ENCODE measurements at regions not wholly inside any gene's neighbourhood (a gene's known extent, or its start where the extent isn't known, plus 50 kb on each side); places are given as distances from the start of the nearest gene placed in this dataset.
A peak's percentile ranks its signal among the peaks of the same experiment; 100 is the strongest.
"Not testable (repeated sequence)": the region's sequence is repeated elsewhere in the genome, so short reads cannot be mapped to it uniquely, and the experiment has no call there.

- H3K27me3 Mint-ChIP-seq; H3K9me3 Mint-ChIP-seq (ENCODE audit: low read depth); H3K27ac Mint-ChIP-seq; H3K4me3 Mint-ChIP-seq; H3K36me3 Mint-ChIP-seq; H3K4me1 Mint-ChIP-seq (ENCODE audit: low read depth): not testable (repeated sequence)
Measured at GRCh38 chr5:176018598-176018997, 50.5 kb upstream of the THOC3 start.

GRCh38 chr5:176020852-176021251 is 52.7 kb upstream of the THOC3 start:
- not testable (repeated sequence) for H3K27me3 Mint-ChIP-seq; H3K4me1 Mint-ChIP-seq (ENCODE audit: low read depth); H3K36me3 Mint-ChIP-seq; H3K4me3 Mint-ChIP-seq; H3K27ac Mint-ChIP-seq; H3K9me3 Mint-ChIP-seq (ENCODE audit: low read depth)

- not testable (repeated sequence) for H3K4me3 Mint-ChIP-seq, H3K36me3 Mint-ChIP-seq
Measured at GRCh38 chr5:176023535-176023934, 55.4 kb upstream of the THOC3 start.

GRCh38 chr5:176029445-176029844 is 61.3 kb upstream of the THOC3 start:
- H3K4me3 Mint-ChIP-seq; H3K27me3 Mint-ChIP-seq; H3K4me1 Mint-ChIP-seq (ENCODE audit: low read depth); H3K36me3 Mint-ChIP-seq; H3K9me3 Mint-ChIP-seq (ENCODE audit: low read depth); H3K27ac Mint-ChIP-seq: not testable (repeated sequence)

More at GRCh38 chr5:176023535-176023934, 55.4 kb upstream of the THOC3 start:
- not testable (repeated sequence) for H3K9me3 Mint-ChIP-seq (ENCODE audit: low read depth); H3K4me1 Mint-ChIP-seq (ENCODE audit: low read depth); H3K27me3 Mint-ChIP-seq; H3K27ac Mint-ChIP-seq

- H3K9me3 Mint-ChIP-seq (ENCODE audit: low read depth); H3K27me3 Mint-ChIP-seq; H3K4me1 Mint-ChIP-seq (ENCODE audit: low read depth); H3K4me3 Mint-ChIP-seq; H3K36me3 Mint-ChIP-seq; H3K27ac Mint-ChIP-seq: not testable (repeated sequence)
Measured at GRCh38 chr5:176030361-176031117, 62.4 kb upstream of the THOC3 start.

GRCh38 chr5:176031118-176031510 is 63.0 kb upstream of the THOC3 start:
- not testable (repeated sequence) for H3K36me3 Mint-ChIP-seq; H3K4me3 Mint-ChIP-seq; H3K4me1 Mint-ChIP-seq (ENCODE audit: low read depth); H3K27ac Mint-ChIP-seq; H3K9me3 Mint-ChIP-seq (ENCODE audit: low read depth); H3K27me3 Mint-ChIP-seq

GRCh38 chr5:176033186-176033585 is 65.1 kb upstream of the THOC3 start:
- H3K27me3 Mint-ChIP-seq; H3K27ac Mint-ChIP-seq; H3K4me3 Mint-ChIP-seq; H3K9me3 Mint-ChIP-seq (ENCODE audit: low read depth); H3K36me3 Mint-ChIP-seq: not testable (repeated sequence)
- H3K4me1 Mint-ChIP-seq (ENCODE audit: low read depth) = peaks cover 16% of the 10 kb centered on the region

- H3K36me3 Mint-ChIP-seq; H3K4me3 Mint-ChIP-seq; H3K9me3 Mint-ChIP-seq (ENCODE audit: low read depth); H3K27me3 Mint-ChIP-seq: not testable (repeated sequence)
- H3K27ac Mint-ChIP-seq = peak overlapping the region; percentile 58
- peaks cover 27% of the 10 kb centered on the region for H3K4me1 Mint-ChIP-seq (ENCODE audit: low read depth)
Measured at GRCh38 chr5:176034407-176035200, 66.5 kb upstream of the THOC3 start.

- Mint-ChIP-seq H3K4me1 (ENCODE audit: low read depth) (peaks cover 30% of the 10 kb centered on the region), H3K27ac (peak overlapping the region; percentile 58)
- H3K9me3 Mint-ChIP-seq (ENCODE audit: low read depth); H3K27me3 Mint-ChIP-seq; H3K4me3 Mint-ChIP-seq; H3K36me3 Mint-ChIP-seq: not testable (repeated sequence)
Measured at GRCh38 chr5:176035201-176035530, 67.1 kb upstream of the THOC3 start.

GRCh38 chr5:176035816-176036308 is 67.7 kb upstream of the THOC3 start:
- H3K27me3 Mint-ChIP-seq; H3K36me3 Mint-ChIP-seq; H3K9me3 Mint-ChIP-seq (ENCODE audit: low read depth): not testable (repeated sequence)
- Mint-ChIP-seq H3K4me3 (peak overlapping the region; percentile 33), H3K27ac (peak overlapping the region; percentile 82), H3K4me1 (ENCODE audit: low read depth) (peaks cover 30% of the 10 kb centered on the region)

- Mint-ChIP-seq H3K4me1 (ENCODE audit: low read depth) (peaks cover 32% of the 10 kb centered on the region), H3K4me3 (peak overlapping the region; percentile 33), H3K27ac (peak overlapping the region; percentile 82)
- H3K36me3 Mint-ChIP-seq; H3K27me3 Mint-ChIP-seq; H3K9me3 Mint-ChIP-seq (ENCODE audit: low read depth): not testable (repeated sequence)
Measured at GRCh38 chr5:176036391-176036790, 68.3 kb upstream of the THOC3 start.

GRCh38 chr5:176037190-176037589 is 69.1 kb upstream of the THOC3 start:
- not testable (repeated sequence) for H3K36me3 Mint-ChIP-seq; H3K9me3 Mint-ChIP-seq (ENCODE audit: low read depth); H3K27me3 Mint-ChIP-seq; H3K27ac Mint-ChIP-seq; H3K4me3 Mint-ChIP-seq
- H3K4me1 Mint-ChIP-seq (ENCODE audit: low read depth) = peaks cover 38% of the 10 kb centered on the region

GRCh38 chr5:176040105-176040801 is 72.1 kb upstream of the THOC3 start:
- peaks cover 39% of the 10 kb centered on the region for H3K4me1 Mint-ChIP-seq (ENCODE audit: low read depth)
- not testable (repeated sequence) for H3K36me3 Mint-ChIP-seq; H3K27me3 Mint-ChIP-seq; H3K27ac Mint-ChIP-seq; H3K9me3 Mint-ChIP-seq (ENCODE audit: low read depth); H3K4me3 Mint-ChIP-seq

- not testable (repeated sequence) for H3K36me3 Mint-ChIP-seq; H3K9me3 Mint-ChIP-seq (ENCODE audit: low read depth); H3K27me3 Mint-ChIP-seq; H3K4me3 Mint-ChIP-seq
- H3K4me1 Mint-ChIP-seq (ENCODE audit: low read depth) = peaks cover 33% of the 10 kb centered on the region
- peak overlapping the region; percentile 5 for H3K27ac Mint-ChIP-seq
Measured at GRCh38 chr5:176041248-176041994, 73.3 kb upstream of the THOC3 start.
